Activated naive CD8-positive, alpha-beta T cell treated with anti-CD3 and anti-CD28 coated beads, Interleukin-2, amount 10 ng/mL, durations not matched to agents 7 days and 5 days (primary cell): ENCODE measurements at regions not wholly inside any gene's neighbourhood (a gene's known extent, or its start where the extent isn't known, plus 50 kb on each side); places are given as distances from the start of the nearest gene placed in this dataset.

Experiments
- ATAC-seq: fragments of 150-1000 bp; cut with Tn5 transposase; one replicate; pipeline ENCODE4 v1.10.0; 2021; ENCODE audit warnings: low read depth, moderate library complexity
- POLR2A ChIA-PET: fragments of 350-600 bp; sonication (Branson Sonifier 250); formaldehyde crosslinking; loops from one replicate; lab custom pipeline; 2021; ENCODE audit warnings: antibody characterized with exemption; lab: Charles Lee
- DNase-seq: peaks from one replicate; pipeline ENCODE4 v3.0.0; 2021
- H3K27ac Mint-ChIP-seq: one replicate; pipeline ENCODE4 v1.8.0; 2022; ENCODE audit warnings: mild to moderate bottlenecking, mixed read lengths
- H3K27me3 Mint-ChIP-seq: one replicate; pipeline ENCODE4 v1.8.0; 2022; ENCODE audit warnings: mild to moderate bottlenecking, moderate library complexity, mixed read lengths
- H3K36me3 Mint-ChIP-seq: one replicate; pipeline ENCODE4 v1.8.0; 2021; ENCODE audit warnings: mild to moderate bottlenecking, mixed read lengths
- H3K4me1 Mint-ChIP-seq: one replicate; pipeline ENCODE4 v1.8.0; 2021; ENCODE audit warnings: mixed read lengths
- H3K4me3 Mint-ChIP-seq: one replicate; pipeline ENCODE4 v1.8.0; 2022; ENCODE audit warnings: mild to moderate bottlenecking, moderate library complexity, mixed read lengths
- H3K9me3 Mint-ChIP-seq: one replicate; pipeline ENCODE4 v1.8.0; 2021; ENCODE audit warnings: mixed read lengths

GRCh38 chr18:56545464-56545863, 92.9 kb downstream of the TXNL1 start:
- no peak for ATAC-seq
- Mint-ChIP-seq H3K36me3 (no peaks in the 10 kb centered on the region), H3K4me3 (no peak overlapping the region), H3K27ac (no peak overlapping the region), H3K9me3 (no peaks in the 10 kb centered on the region), H3K4me1 (no peaks in the 10 kb centered on the region), H3K27me3 (peaks cover 4% of the 10 kb centered on the region)
- POLR2A ChIA-PET: no interaction called here
- no peak for DNase-seq

GRCh38 chr18:56542476-56542875, 95.9 kb downstream of the TXNL1 start:
- ATAC-seq (no peak), DNase-seq (no peak)
- no peak overlapping the region for H3K27ac Mint-ChIP-seq
- H3K4me3 Mint-ChIP-seq: no peak overlapping the region
- no peaks in the 10 kb centered on the region for H3K36me3 Mint-ChIP-seq
- no peaks in the 10 kb centered on the region for H3K9me3 Mint-ChIP-seq
- H3K4me1 Mint-ChIP-seq: no peaks in the 10 kb centered on the region
- POLR2A ChIA-PET: no interaction called here
- H3K27me3 Mint-ChIP-seq: peaks cover 4% of the 10 kb centered on the region

GRCh38 chr18:56541793-56542192, 96.6 kb downstream of the TXNL1 start:
- H3K4me3 Mint-ChIP-seq: no peak overlapping the region
- H3K4me1 Mint-ChIP-seq: no peaks in the 10 kb centered on the region
- no peaks in the 10 kb centered on the region for H3K36me3 Mint-ChIP-seq
- H3K9me3 Mint-ChIP-seq: no peaks in the 10 kb centered on the region
- DNase-seq: no peak
- ATAC-seq: no peak
- H3K27me3 Mint-ChIP-seq: peaks cover 4% of the 10 kb centered on the region
- H3K27ac Mint-ChIP-seq: no peak overlapping the region
- POLR2A ChIA-PET: no interaction called here

- no peaks in the 10 kb centered on the region for H3K36me3 Mint-ChIP-seq
- no peak overlapping the region for H3K27ac Mint-ChIP-seq
- no peaks in the 10 kb centered on the region for H3K9me3 Mint-ChIP-seq
- DNase-seq (no peak), ATAC-seq (no peak)
- no peak overlapping the region for H3K4me3 Mint-ChIP-seq
- POLR2A ChIA-PET: no interaction called here
- H3K27me3 Mint-ChIP-seq: peaks cover 4% of the 10 kb centered on the region
- no peaks in the 10 kb centered on the region for H3K4me1 Mint-ChIP-seq
These were observed 97.1 kb downstream of the TXNL1 start for GRCh38 chr18:56541340-56541739.

GRCh38 chr18:56538746-56539145, 99.6 kb downstream of the TXNL1 start:
- Mint-ChIP-seq H3K36me3 (no peaks in the 10 kb centered on the region), H3K4me3 (no peak overlapping the region), H3K27me3 (peaks cover 4% of the 10 kb centered on the region), H3K27ac (no peak overlapping the region), H3K4me1 (no peaks in the 10 kb centered on the region), H3K9me3 (no peaks in the 10 kb centered on the region)
- ATAC-seq: no peak
- no peak for DNase-seq
- POLR2A ChIA-PET: no interaction called here

- POLR2A ChIA-PET: no interaction called here
- no peaks in the 10 kb centered on the region for H3K36me3 Mint-ChIP-seq
These were observed 106.1 kb downstream of the TXNL1 start for GRCh38 chr18:56532176-56532840.

GRCh38 chr18:56522816-56523215, 115.6 kb downstream of the TXNL1 start:
- Mint-ChIP-seq H3K4me1 (no peaks in the 10 kb centered on the region), H3K9me3 (no peaks in the 10 kb centered on the region), H3K36me3 (no peaks in the 10 kb centered on the region), H3K27me3 (peaks cover 5% of the 10 kb centered on the region), H3K4me3 (no peak overlapping the region), H3K27ac (no peak overlapping the region)
- no peak for DNase-seq
- ATAC-seq: no peak
- POLR2A ChIA-PET: no interaction called here

More at GRCh38 chr18:56532176-56532840, 106.1 kb downstream of the TXNL1 start:
- H3K9me3 Mint-ChIP-seq: no peaks in the 10 kb centered on the region
- H3K27me3 Mint-ChIP-seq: peaks cover 4% of the 10 kb centered on the region
- peaks cover 2% of the 10 kb centered on the region for H3K4me1 Mint-ChIP-seq
- ATAC-seq (no peak), DNase-seq (no peak)
- H3K27ac Mint-ChIP-seq: no peak overlapping the region
- no peak overlapping the region for H3K4me3 Mint-ChIP-seq

- ATAC-seq (no peak), DNase-seq (no peak)
- peaks cover 5% of the 10 kb centered on the region for H3K27me3 Mint-ChIP-seq
- H3K4me1 Mint-ChIP-seq: no peaks in the 10 kb centered on the region
- H3K9me3 Mint-ChIP-seq: no peaks in the 10 kb centered on the region
- POLR2A ChIA-PET: no interaction called here
- no peak overlapping the region for H3K4me3 Mint-ChIP-seq
- H3K36me3 Mint-ChIP-seq: no peaks in the 10 kb centered on the region
- no peak overlapping the region for H3K27ac Mint-ChIP-seq
These were observed 117.1 kb downstream of the TXNL1 start for GRCh38 chr18:56521263-56521662.

GRCh38 chr18:56517761-56518160, 120.6 kb downstream of the TXNL1 start:
- DNase-seq (no peak), ATAC-seq (no peak)
- Mint-ChIP-seq H3K9me3 (no peaks in the 10 kb centered on the region), H3K4me1 (no peaks in the 10 kb centered on the region), H3K27me3 (peaks cover 8% of the 10 kb centered on the region), H3K27ac (no peak overlapping the region), H3K4me3 (no peak overlapping the region), H3K36me3 (no peaks in the 10 kb centered on the region)
- POLR2A ChIA-PET: no interaction called here

- Mint-ChIP-seq H3K9me3 (no peaks in the 10 kb centered on the region), H3K4me3 (no peak overlapping the region), H3K27ac (no peak overlapping the region), H3K27me3 (peaks cover 8% of the 10 kb centered on the region), H3K4me1 (peaks cover 1% of the 10 kb centered on the region), H3K36me3 (no peaks in the 10 kb centered on the region)
- POLR2A ChIA-PET: no interaction called here
- DNase-seq: no peak
- no peak for ATAC-seq
These were observed 121.2 kb downstream of the TXNL1 start for GRCh38 chr18:56517196-56517595.

GRCh38 chr18:56516789-56517188, 121.6 kb downstream of the TXNL1 start:
- POLR2A ChIA-PET: no interaction called here
- DNase-seq (no peak), ATAC-seq (no peak)
- Mint-ChIP-seq H3K4me1 (peaks cover 3% of the 10 kb centered on the region), H3K27ac (no peak overlapping the region), H3K4me3 (no peak overlapping the region), H3K27me3 (peaks cover 8% of the 10 kb centered on the region), H3K9me3 (no peaks in the 10 kb centered on the region), H3K36me3 (no peaks in the 10 kb centered on the region)

- Mint-ChIP-seq H3K9me3 (no peaks in the 10 kb centered on the region), H3K36me3 (no peaks in the 10 kb centered on the region), H3K27me3 (peaks cover 8% of the 10 kb centered on the region), H3K27ac (no peak overlapping the region), H3K4me3 (no peak overlapping the region), H3K4me1 (peaks cover 3% of the 10 kb centered on the region)
- DNase-seq (no peak), ATAC-seq (no peak)
- POLR2A ChIA-PET: no interaction called here
These were observed 122.9 kb downstream of the TXNL1 start for GRCh38 chr18:56515522-56515921.

- POLR2A ChIA-PET: no interaction called here
- no peaks in the 10 kb centered on the region for H3K36me3 Mint-ChIP-seq
These were observed 126.4 kb downstream of the TXNL1 start for GRCh38 chr18:56511996-56512395.

GRCh38 chr18:56510108-56510507, 128.3 kb downstream of the TXNL1 start:
- H3K27me3 Mint-ChIP-seq: peaks cover 2% of the 10 kb centered on the region
- ATAC-seq (no peak), DNase-seq (no peak)
- H3K4me3 Mint-ChIP-seq: no peak overlapping the region
- H3K36me3 Mint-ChIP-seq: no peaks in the 10 kb centered on the region
- no peaks in the 10 kb centered on the region for H3K9me3 Mint-ChIP-seq
- peaks cover 3% of the 10 kb centered on the region for H3K4me1 Mint-ChIP-seq
- H3K27ac Mint-ChIP-seq: no peak overlapping the region
- POLR2A ChIA-PET: no interaction called here

More at GRCh38 chr18:56511996-56512395, 126.4 kb downstream of the TXNL1 start:
- no peaks in the 10 kb centered on the region for H3K9me3 Mint-ChIP-seq
- peaks cover 3% of the 10 kb centered on the region for H3K4me1 Mint-ChIP-seq
- peaks cover 2% of the 10 kb centered on the region for H3K27me3 Mint-ChIP-seq
- DNase-seq (no peak), ATAC-seq (no peak)
- no peak overlapping the region for H3K27ac Mint-ChIP-seq
- no peak overlapping the region for H3K4me3 Mint-ChIP-seq
